Spleen (tissue), 11 donors: ENCODE measurements at regions not wholly inside any gene's neighbourhood (a gene's known extent, or its start where the extent isn't known, plus 50 kb on each side); places are given as distances from the start of the nearest gene placed in this dataset.
A peak's percentile ranks its signal among the peaks of the same experiment; 100 is the strongest.

Experiments used
- DNase-seq: peaks from one replicate; pipeline ENCODE4 v3.0.0-alpha.2; 2020
- H3K27ac ChIP-seq, 8 donors: fragments of 200-600 bp; sonication (generic) in 7 of 8; 1 replicate in 4 of 8; 2 replicates in 4 of 8; pipeline versions ENCODE4 v1.5.0 to v1.8.0; 2016 to 2021; ENCODE audit warnings: inconsistent platforms in 4 of 8, mild to moderate bottlenecking in 4 of 8, moderate library complexity in 1 of 8
- H3K27me3 ChIP-seq, 7 donors: fragments of 200-600 bp; sonication (generic) in 6 of 7; replicated peaks in 1 of 7; 1 replicate in 4 of 7; 2 replicates in 3 of 7; pipeline versions ENCODE4 v1.5.0 to v1.8.0; 2016 to 2021; ENCODE audit warnings: inconsistent platforms in 3 of 7, mild to moderate bottlenecking in 1 of 7
- H3K36me3 ChIP-seq, 6 donors: fragments of 200-600 bp; sonication (generic) in 5 of 6; 1 replicate in 4 of 6; 2 replicates in 2 of 6; pipeline versions ENCODE4 v1.5.0 to v1.8.0; 2016 to 2021; ENCODE audit warnings: inconsistent platforms in 2 of 6
- H3K4me1 ChIP-seq, 6 donors: fragments of 200-600 bp; sonication (generic) in 5 of 6; 1 replicate in 3 of 6; 2 replicates in 3 of 6; pipeline versions ENCODE4 v1.5.0 to v1.8.0; 2016 to 2021; ENCODE audit warnings: inconsistent platforms in 3 of 6
- H3K4me3 ChIP-seq, 8 donors: fragments of 200-600 bp; sonication (generic) in 7 of 8; 1 replicate in 4 of 8; 2 replicates in 4 of 8; pipeline versions ENCODE4 v1.5.0 to v1.8.0; 2016 to 2021; ENCODE audit warnings: inconsistent platforms in 4 of 8, mild to moderate bottlenecking in 4 of 8, moderate library complexity in 2 of 8
- H3K9me3 ChIP-seq, 8 donors: fragments of 200-600 bp; sonication (generic) in 7 of 8; 1 replicate in 4 of 8; 2 replicates in 4 of 8; pipeline versions ENCODE4 v1.5.0 to v1.8.0; 2016 to 2021; ENCODE audit warnings: inconsistent platforms in 4 of 8
- CTCF ChIP-seq, 11 experiments: fragments of 200-600 bp in 7 of 11; fragments of 450-650 bp in 4 of 11; sonication (generic) in 4 of 11; IDR thresholded peaks in 8 of 11; conservative IDR thresholded peaks in 3 of 11; 1 replicate in 7 of 11; 2 replicates in 4 of 11; pipeline versions ENCODE4 v1.4.0 to v1.8.0; 2016 to 2021; ENCODE audit warnings: antibody characterized with exemption in 11 of 11, inconsistent platforms in 4 of 11, mild to moderate bottlenecking in 1 of 11
- POLR2A ChIP-seq, 3 donors: fragments of 450-650 bp; IDR thresholded peaks; one replicate each; pipeline ENCODE4 v1.5.1; 2017; ENCODE audit warnings: antibody characterized with exemption in 3 of 3, mild to moderate bottlenecking in 1 of 3
- POLR2AphosphoS5 ChIP-seq, 3 donors: sonication (generic); formaldehyde crosslinking; IDR thresholded peaks; one replicate each; pipeline ENCODE4 v1.5.1; 2017; ENCODE audit warnings: antibody characterized with exemption in 3 of 3
- WGBS, 5 donors: extraction: QIAGEN DNeasy Blood & Tissue Kit in 3 of 5; methylation state at CpG; one replicate each; pipeline versions ENCODE4 v1.1.5 to v1.1.7; 2013 to 2018; 5-methylcytosine and 5-hydroxymethylcytosine counted together
- intact Hi-C: fragments of 100-400 bp; cut with DNase I; formaldehyde crosslinking; loops from one replicate; pipeline ENCODE4 v1.15.0; 2023; ENCODE audit warnings: low total_unique reads
- donor health status: healthy with polysubstance abuse.
- donor health status: DM: no; HTN: no; CAD: no; lungs with moderate emphysema.
- donor health status: DM: no; HTN: no; CAD: no.
- donor health status: Bipolar disorder and iron deficiency.
- donor health status: healthy.
- donor health status: DM: no; HTN: no; CAD: no.
- donor health status: DM: yes; HTN: yes; CAD: no.

GRCh38 chr7:38327637-38328036 lies 54.2 kb upstream of the TARP start:
- 6 to 32% (median 9%) methylated on average over 3 of the region's 3 CpGs for WGBS, 5 donors
- Histone ChIP-seq H3K9me3 (no peaks in the 10 kb centered on the region), H3K27me3 (no peaks in the 10 kb centered on the region), H3K36me3 (no peaks in the 10 kb centered on the region), H3K4me3 (no peak overlapping the region), H3K4me1 (peaks cover 0 to 15% (median 5%) of the 10 kb centered on the region in 6 donors), H3K27ac (peak overlapping the region in 3 of 8 donors; percentile 12 to 33 (median 30))
- no peak for DNase-seq
- TF ChIP-seq POLR2A (IDR thresholded peaks at IDR 0.05) (no peak), CTCF (IDR thresholded peaks at IDR 0.05 in 8 of 11, conservative IDR thresholded peaks at IDR 0.05 in 3 of 11) (no peak), POLR2AphosphoS5 (IDR thresholded peaks at IDR 0.05) (no peak)
- intact Hi-C loops = no loop called here
